ENCODE measurements at regions not wholly inside any gene's neighbourhood (a gene's known extent, or its start where the extent isn't known, plus 50 kb on each side); places are given as distances from the start of the nearest gene placed in this dataset.

DNA sequence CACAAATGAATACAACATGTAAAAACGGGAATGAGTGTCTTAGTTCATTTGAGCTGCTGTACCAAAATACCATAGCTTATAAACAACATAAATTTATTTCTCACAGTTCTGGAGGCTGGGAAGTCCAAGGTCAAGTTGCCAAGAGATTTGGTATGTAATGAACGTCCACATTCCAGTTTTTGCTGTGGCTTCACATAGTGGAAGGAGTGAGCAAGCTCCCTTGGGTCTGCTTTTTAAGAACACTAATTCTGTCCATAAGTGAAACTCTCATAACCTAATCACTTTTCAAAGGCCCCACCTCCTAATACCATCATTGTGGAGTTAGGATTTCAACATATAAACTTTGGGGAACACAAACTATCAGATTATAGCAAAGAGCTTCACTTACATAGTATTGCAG lies 1189.6 kb downstream of the PCDH9 start:
- WGBS, 2 donors (ENCODE audit: low coverage in 1 of 2), result 86 to 90% methylated on average over 2 of the region's 2 CpGs
- Histone ChIP-seq H3K4me1 (peaks cover 0 to 7% (median 0%) of the 10 kb centered on the region in 3 donors), H3K4me3 (no peak overlapping the region), H3K36me3 (no peaks in the 10 kb centered on the region), H3K27me3 (no peaks in the 10 kb centered on the region), H3K27ac (no peak overlapping the region), H3K9me3 (no peaks in the 10 kb centered on the region)
- TF ChIP-seq EP300 (IDR thresholded peaks at IDR 0.05), result no peak
- TF ChIP-seq, protein P1, sequence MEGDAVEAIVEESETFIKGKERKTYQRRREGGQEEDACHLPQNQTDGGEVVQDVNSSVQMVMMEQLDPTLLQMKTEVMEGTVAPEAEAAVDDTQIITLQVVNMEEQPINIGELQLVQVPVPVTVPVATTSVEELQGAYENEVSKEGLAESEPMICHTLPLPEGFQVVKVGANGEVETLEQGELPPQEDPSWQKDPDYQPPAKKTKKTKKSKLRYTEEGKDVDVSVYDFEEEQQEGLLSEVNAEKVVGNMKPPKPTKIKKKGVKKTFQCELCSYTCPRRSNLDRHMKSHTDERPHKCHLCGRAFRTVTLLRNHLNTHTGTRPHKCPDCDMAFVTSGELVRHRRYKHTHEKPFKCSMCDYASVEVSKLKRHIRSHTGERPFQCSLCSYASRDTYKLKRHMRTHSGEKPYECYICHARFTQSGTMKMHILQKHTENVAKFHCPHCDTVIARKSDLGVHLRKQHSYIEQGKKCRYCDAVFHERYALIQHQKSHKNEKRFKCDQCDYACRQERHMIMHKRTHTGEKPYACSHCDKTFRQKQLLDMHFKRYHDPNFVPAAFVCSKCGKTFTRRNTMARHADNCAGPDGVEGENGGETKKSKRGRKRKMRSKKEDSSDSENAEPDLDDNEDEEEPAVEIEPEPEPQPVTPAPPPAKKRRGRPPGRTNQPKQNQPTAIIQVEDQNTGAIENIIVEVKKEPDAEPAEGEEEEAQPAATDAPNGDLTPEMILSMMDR (IDR thresholded peaks at IDR 0.05), result no peak
- TF ChIP-seq POLR2AphosphoS5 (IDR thresholded peaks at IDR 0.05), result no peak
- TF ChIP-seq POLR2A (IDR thresholded peaks at IDR 0.05), result no peak
- no peak for ATAC-seq

DNA sequence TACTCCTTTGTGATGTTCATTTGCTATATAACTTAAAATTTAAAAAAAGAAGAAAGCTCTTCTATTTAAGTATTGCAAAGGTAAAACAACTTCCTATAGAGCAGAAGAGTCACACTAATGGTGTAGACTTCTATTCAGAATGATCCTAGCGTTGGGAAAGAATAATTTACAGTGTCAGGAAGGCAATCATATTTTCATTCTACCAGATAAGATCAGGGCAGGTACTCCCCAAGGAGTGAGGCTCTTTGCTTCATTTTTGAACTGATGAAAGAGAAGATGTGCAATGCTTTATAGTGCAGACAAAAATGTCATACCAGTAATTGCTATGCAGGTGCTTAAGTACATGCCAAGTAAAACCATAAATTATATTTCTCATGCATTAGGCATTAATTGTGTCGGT lies 1193.0 kb downstream of the PCDH9 start:
- H3K4me3 ChIP-seq, result no peak overlapping the region
- H3K36me3 ChIP-seq, result no peaks in the 10 kb centered on the region
- H3K27me3 ChIP-seq, result no peaks in the 10 kb centered on the region
- H3K9me3 ChIP-seq, result no peaks in the 10 kb centered on the region
- no peak overlapping the region for H3K27ac ChIP-seq
- no peak for ATAC-seq
- WGBS, 2 donors (ENCODE audit: low coverage in 1 of 2), result 71 to 84% methylated on average over 2 of the region's 2 CpGs
- H3K4me1 ChIP-seq, result peaks cover 0 to 7% (median 0%) of the 10 kb centered on the region in 3 donors
- TF ChIP-seq POLR2A (IDR thresholded peaks at IDR 0.05) (no peak), POLR2AphosphoS5 (IDR thresholded peaks at IDR 0.05) (no peak), EP300 (IDR thresholded peaks at IDR 0.05) (no peak)
- TF ChIP-seq, protein P1 (IDR thresholded peaks at IDR 0.05), result no peak

DNA sequence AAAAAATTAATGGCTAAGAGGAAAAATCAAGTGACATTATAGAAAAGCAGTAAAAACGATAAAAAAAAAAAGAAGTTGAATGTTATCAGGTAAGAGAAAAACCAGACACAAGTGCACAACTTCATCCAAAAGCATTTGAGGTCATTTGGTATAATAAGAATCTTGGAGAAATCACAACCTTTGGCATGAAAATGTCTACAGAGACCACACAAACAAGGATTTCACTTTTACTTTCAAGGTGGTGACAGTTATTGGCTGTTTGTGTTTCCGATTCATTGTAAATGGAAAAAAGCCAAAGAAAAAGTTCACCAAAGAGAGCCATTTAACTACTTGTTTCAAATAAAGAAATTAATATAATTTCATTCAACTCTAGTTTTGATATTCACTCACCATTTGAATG lies 1193.5 kb downstream of the PCDH9 start:
- 28 to 39% methylated on average over 2 of the region's 2 CpGs for WGBS, 2 donors (ENCODE audit: low coverage in 1 of 2)
- H3K4me3 ChIP-seq, result no peak overlapping the region
- H3K27me3 ChIP-seq, result no peaks in the 10 kb centered on the region
- no peak for ATAC-seq
- H3K4me1 ChIP-seq, result peaks cover 0 to 7% (median 0%) of the 10 kb centered on the region in 3 donors
- H3K36me3 ChIP-seq, result no peaks in the 10 kb centered on the region
- no peak overlapping the region for H3K27ac ChIP-seq
- H3K9me3 ChIP-seq, result no peaks in the 10 kb centered on the region
- TF ChIP-seq, protein P1 (IDR thresholded peaks at IDR 0.05), result no peak
- no peak for TF ChIP-seq EP300 (IDR thresholded peaks at IDR 0.05)

DNA sequence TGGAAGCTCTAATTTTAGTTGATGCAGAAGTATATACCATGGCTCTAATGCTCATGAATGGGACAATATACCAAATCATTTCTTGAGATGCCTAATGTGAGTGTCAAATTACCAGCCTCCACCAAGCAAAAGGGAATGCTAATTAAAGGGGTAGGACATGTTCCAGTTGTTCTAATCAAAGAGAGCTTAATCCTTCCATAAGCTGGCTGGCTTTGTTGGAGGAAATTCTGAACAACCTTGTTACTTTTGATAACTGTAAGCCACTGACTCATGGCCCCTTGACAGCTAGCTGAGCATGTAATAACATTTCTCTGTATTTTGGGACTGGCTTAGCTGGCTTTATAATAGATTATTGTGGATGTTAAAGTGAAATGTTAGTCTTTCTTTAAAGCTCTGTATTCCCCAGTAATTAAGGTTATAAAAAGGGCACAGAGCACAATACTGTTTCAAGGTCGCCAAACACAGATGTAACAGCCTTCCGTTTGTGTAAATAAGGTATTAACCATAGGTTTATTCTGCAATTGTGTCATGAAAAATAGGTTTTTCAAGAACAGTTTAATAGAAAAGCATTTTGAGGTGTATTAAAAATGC lies 1194.0 kb downstream of the PCDH9 start:
- Histone ChIP-seq H3K27ac (no peak overlapping the region), H3K36me3 (no peaks in the 10 kb centered on the region), H3K4me1 (peaks cover 0 to 7% (median 0%) of the 10 kb centered on the region in 3 donors), H3K4me3 (no peak overlapping the region), H3K9me3 (no peaks in the 10 kb centered on the region), H3K27me3 (no peaks in the 10 kb centered on the region)
- ATAC-seq, result no peak
- 37 to 55% methylated on average over 2 of the region's 2 CpGs for WGBS, 2 donors (ENCODE audit: low coverage in 1 of 2)
- TF ChIP-seq POLR2A (IDR thresholded peaks at IDR 0.05), result no peak
- no peak for TF ChIP-seq POLR2AphosphoS5 (IDR thresholded peaks at IDR 0.05)
- no peak for TF ChIP-seq EP300 (IDR thresholded peaks at IDR 0.05)
- TF ChIP-seq, protein P1 (IDR thresholded peaks at IDR 0.05), result no peak

DNA sequence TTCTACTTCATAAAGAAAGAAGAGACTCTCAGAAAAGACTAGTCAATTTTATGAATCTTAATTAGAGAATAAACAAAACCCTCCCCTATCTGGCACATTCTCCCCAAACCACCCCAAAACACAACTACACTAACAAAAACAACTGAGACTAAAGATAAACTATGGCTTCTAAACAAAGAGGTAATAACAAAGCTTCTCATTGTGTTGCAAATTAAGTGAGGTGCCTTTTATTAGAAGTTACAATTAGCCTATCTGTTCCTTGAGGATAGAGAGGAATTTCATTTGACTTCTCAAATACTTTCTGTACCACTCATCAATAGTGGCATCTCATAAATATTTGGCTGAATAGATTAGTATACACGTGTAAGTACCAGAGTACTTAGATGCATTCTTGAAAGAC lies 1196.2 kb downstream of the PCDH9 start:
- H3K4me3 ChIP-seq, result no peak overlapping the region
- no peak overlapping the region for H3K27ac ChIP-seq
- ATAC-seq, result no peak
- H3K9me3 ChIP-seq, result no peaks in the 10 kb centered on the region
- H3K36me3 ChIP-seq, result no peaks in the 10 kb centered on the region
- WGBS, 2 donors (ENCODE audit: low coverage in 1 of 2), result 55 to 67% methylated on average over 1 of the region's 1 CpG
- TF ChIP-seq POLR2A (IDR thresholded peaks at IDR 0.05) (no peak), POLR2AphosphoS5 (IDR thresholded peaks at IDR 0.05) (no peak), EP300 (IDR thresholded peaks at IDR 0.05) (no peak)
- TF ChIP-seq, protein P1 (IDR thresholded peaks at IDR 0.05), result no peak
- H3K4me1 ChIP-seq, result peaks cover 0 to 7% (median 0%) of the 10 kb centered on the region in 3 donors
- H3K27me3 ChIP-seq, result no peaks in the 10 kb centered on the region

Data from gastroesophageal sphincter (tissue), 4 donors.